Glutamatergic neuron (in vitro differentiated cells): ENCODE measurements at regions not wholly inside any gene's neighbourhood (a gene's known extent, or its start where the extent isn't known, plus 50 kb on each side); places are given as distances from the start of the nearest gene placed in this dataset.
A peak's percentile ranks its signal among the peaks of the same experiment; 100 is the strongest.

ENCODE experiments used
- DNase-seq: peaks from one replicate; pipeline ENCODE4 v3.0.0; 2022
- H3K27ac Mint-ChIP-seq: one replicate; pipeline ENCODE4 v1.8.0; 2020; ENCODE audit warnings: mild to moderate bottlenecking, mixed read lengths, inconsistent platforms; ENCODE audit not compliant: unreplicated experiment
- H3K27me3 Mint-ChIP-seq: one replicate; pipeline ENCODE4 v1.8.0; 2020; ENCODE audit warnings: mild to moderate bottlenecking, moderate library complexity, mixed read lengths, inconsistent platforms; ENCODE audit not compliant: unreplicated experiment
- H3K36me3 Mint-ChIP-seq: one replicate; pipeline ENCODE4 v1.8.0; 2020; ENCODE audit warnings: mild to moderate bottlenecking, mixed read lengths, inconsistent platforms; ENCODE audit not compliant: unreplicated experiment
- H3K4me1 Mint-ChIP-seq: one replicate; pipeline ENCODE4 v1.8.0; 2020; ENCODE audit warnings: mild to moderate bottlenecking, low read depth, mixed read lengths, inconsistent platforms; ENCODE audit not compliant: unreplicated experiment
- H3K4me3 Mint-ChIP-seq: one replicate; pipeline ENCODE4 v1.8.0; 2020; ENCODE audit warnings: mild to moderate bottlenecking, mixed read lengths, inconsistent platforms; ENCODE audit not compliant: unreplicated experiment
- H3K9me3 Mint-ChIP-seq: one replicate; pipeline ENCODE4 v1.8.0; 2020; ENCODE audit warnings: mild to moderate bottlenecking, moderate library complexity, mixed read lengths, inconsistent platforms; ENCODE audit not compliant: unreplicated experiment
- TF ChIP-seq, protein P1 (sequence below): fragments of 200-600 bp; sonication (generic); IDR thresholded peaks from one replicate; pipeline ENCODE4 v1.5.0; 2021; ENCODE audit not compliant: partially characterized antibody, unreplicated experiment

GRCh38 chr12:85441025-85441424 is 161.0 kb downstream of the ALX1 start:
- no peaks in the 10 kb centered on the region for H3K27me3 Mint-ChIP-seq
- H3K4me3 Mint-ChIP-seq, result no peak overlapping the region
- no peak for DNase-seq
- no peak overlapping the region for H3K27ac Mint-ChIP-seq
- TF ChIP-seq, protein P1, sequence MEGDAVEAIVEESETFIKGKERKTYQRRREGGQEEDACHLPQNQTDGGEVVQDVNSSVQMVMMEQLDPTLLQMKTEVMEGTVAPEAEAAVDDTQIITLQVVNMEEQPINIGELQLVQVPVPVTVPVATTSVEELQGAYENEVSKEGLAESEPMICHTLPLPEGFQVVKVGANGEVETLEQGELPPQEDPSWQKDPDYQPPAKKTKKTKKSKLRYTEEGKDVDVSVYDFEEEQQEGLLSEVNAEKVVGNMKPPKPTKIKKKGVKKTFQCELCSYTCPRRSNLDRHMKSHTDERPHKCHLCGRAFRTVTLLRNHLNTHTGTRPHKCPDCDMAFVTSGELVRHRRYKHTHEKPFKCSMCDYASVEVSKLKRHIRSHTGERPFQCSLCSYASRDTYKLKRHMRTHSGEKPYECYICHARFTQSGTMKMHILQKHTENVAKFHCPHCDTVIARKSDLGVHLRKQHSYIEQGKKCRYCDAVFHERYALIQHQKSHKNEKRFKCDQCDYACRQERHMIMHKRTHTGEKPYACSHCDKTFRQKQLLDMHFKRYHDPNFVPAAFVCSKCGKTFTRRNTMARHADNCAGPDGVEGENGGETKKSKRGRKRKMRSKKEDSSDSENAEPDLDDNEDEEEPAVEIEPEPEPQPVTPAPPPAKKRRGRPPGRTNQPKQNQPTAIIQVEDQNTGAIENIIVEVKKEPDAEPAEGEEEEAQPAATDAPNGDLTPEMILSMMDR, result no peak
- H3K9me3 Mint-ChIP-seq, result peaks cover 2% of the 10 kb centered on the region
- H3K4me1 Mint-ChIP-seq, result peaks cover 11% of the 10 kb centered on the region
- no peaks in the 10 kb centered on the region for H3K36me3 Mint-ChIP-seq

- H3K27ac Mint-ChIP-seq, result no peak overlapping the region
- peaks cover 2% of the 10 kb centered on the region for H3K9me3 Mint-ChIP-seq
- H3K36me3 Mint-ChIP-seq, result no peaks in the 10 kb centered on the region
- no peak for DNase-seq
- TF ChIP-seq, protein P1, result no peak
- no peaks in the 10 kb centered on the region for H3K27me3 Mint-ChIP-seq
- H3K4me1 Mint-ChIP-seq, result peaks cover 13% of the 10 kb centered on the region
- H3K4me3 Mint-ChIP-seq, result no peak overlapping the region
Measured at GRCh38 chr12:85441741-85442140, 161.7 kb downstream of the ALX1 start.

GRCh38 chr12:85445060-85445938 is 165.3 kb downstream of the ALX1 start:
- DNase-seq, result peak; percentile 24
- Mint-ChIP-seq H3K27ac (peak overlapping the region; percentile 15), H3K9me3 (no peaks in the 10 kb centered on the region), H3K4me3 (peak overlapping the region; percentile 13), H3K27me3 (no peaks in the 10 kb centered on the region), H3K36me3 (no peaks in the 10 kb centered on the region), H3K4me1 (peaks cover 13% of the 10 kb centered on the region)
- TF ChIP-seq, protein P1, result no peak

GRCh38 chr12:85448031-85448430 is 168.0 kb downstream of the ALX1 start:
- TF ChIP-seq, protein P1, result no peak
- no peak for DNase-seq
- no peak overlapping the region for H3K27ac Mint-ChIP-seq
- peaks cover 13% of the 10 kb centered on the region for H3K4me1 Mint-ChIP-seq
- no peaks in the 10 kb centered on the region for H3K27me3 Mint-ChIP-seq
- no peaks in the 10 kb centered on the region for H3K9me3 Mint-ChIP-seq
- no peaks in the 10 kb centered on the region for H3K36me3 Mint-ChIP-seq
- H3K4me3 Mint-ChIP-seq, result no peak overlapping the region

- Mint-ChIP-seq H3K27me3 (no peaks in the 10 kb centered on the region), H3K9me3 (no peaks in the 10 kb centered on the region), H3K36me3 (no peaks in the 10 kb centered on the region), H3K27ac (no peak overlapping the region), H3K4me1 (peaks cover 13% of the 10 kb centered on the region), H3K4me3 (no peak overlapping the region)
- TF ChIP-seq, protein P1, result peak; percentile 65
- no peak for DNase-seq
Measured at GRCh38 chr12:85448548-85449139, 168.6 kb downstream of the ALX1 start.
